Thoracic aorta (tissue), 2 donors: ENCODE measurements at regions not wholly inside any gene's neighbourhood (a gene's known extent, or its start where the extent isn't known, plus 50 kb on each side); places are given as distances from the start of the nearest gene placed in this dataset.

Experiments
- ATAC-seq: fragments of 150-250 bp; one replicate; pipeline ENCODE4 v1.8.0; 2017; ENCODE audit warnings: low read depth; ENCODE audit not compliant: insufficient number of reproducible peaks, low FRiP score
- DNase-seq: peaks from one replicate; pipeline ENCODE4 v3.0.0-alpha.2; 2020; ENCODE audit warnings: low spot score
- H3K27ac ChIP-seq, 2 donors: fragments of 200-600 bp; sonication (generic); 1 replicate in 1 of 2; 2 replicates in 1 of 2; pipeline ENCODE4 v1.5.1; 2016; ENCODE audit warnings: mild to moderate bottlenecking in 2 of 2, moderate library complexity in 2 of 2
- H3K27me3 ChIP-seq: fragments of 200-600 bp; sonication (generic); replicated peaks from 2 replicates; pipeline ENCODE4 v1.6.0; 2016; ENCODE audit warnings: mild to moderate bottlenecking; ENCODE audit not compliant: insufficient read depth
- H3K36me3 ChIP-seq: fragments of 200-600 bp; sonication (generic); one replicate; pipeline ENCODE4 v1.5.1; 2016
- H3K4me1 ChIP-seq, 2 donors: fragments of 200-600 bp; sonication (generic); 1 replicate in 1 of 2; 2 replicates in 1 of 2; pipeline versions ENCODE4 v1.5.1 to v1.6.0; 2016; ENCODE audit warnings: low read depth in 2 of 2, mild to moderate bottlenecking in 1 of 2; ENCODE audit not compliant: control insufficient read depth in 1 of 2
- H3K4me3 ChIP-seq: fragments of 200-600 bp; sonication (generic); 2 replicates; pipeline ENCODE4 v1.5.1; 2016; ENCODE audit warnings: mild to moderate bottlenecking
- H3K9me3 ChIP-seq: fragments of 200-600 bp; sonication (generic); 2 replicates; pipeline ENCODE4 v1.5.1; 2016
- CTCF ChIP-seq: fragments of 200-600 bp; sonication (generic); IDR thresholded peaks from one replicate; pipeline ENCODE4 v1.5.1; 2019; ENCODE audit warnings: antibody characterized with exemption

DNA sequence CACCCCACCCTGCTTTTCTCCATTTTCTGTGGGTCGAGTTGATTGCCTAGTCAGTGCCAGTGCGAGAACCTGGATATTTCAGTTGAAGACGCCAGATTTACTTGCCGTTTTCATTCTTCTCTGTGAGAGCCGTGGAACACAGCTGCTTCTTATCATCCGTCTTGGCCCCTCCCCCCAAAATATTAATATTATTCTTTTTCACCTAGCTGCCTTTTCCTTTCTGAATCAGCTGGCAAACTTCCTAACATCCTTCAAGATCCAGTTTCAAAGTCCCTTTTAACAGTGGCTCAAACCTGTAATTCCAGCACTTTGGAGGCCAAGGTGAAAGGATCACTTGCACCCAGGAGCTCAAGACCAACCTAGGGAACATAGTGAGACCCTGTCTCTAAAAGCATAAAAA, 117.1 kb upstream of the RASA1 start:
- Histone ChIP-seq H3K4me3 (no peak overlapping the region), H3K36me3 (no peaks in the 10 kb centered on the region), H3K27ac (no peak overlapping the region), H3K27me3 (no peaks in the 10 kb centered on the region), H3K9me3 (no peaks in the 10 kb centered on the region), H3K4me1 (no peaks in the 10 kb centered on the region)
- no peak for TF ChIP-seq CTCF
- ATAC-seq (no peak), DNase-seq (no peak)

GRCh38 chr5:87151547-87151946, 116.1 kb upstream of the RASA1 start:
- Histone ChIP-seq H3K9me3 (no peaks in the 10 kb centered on the region), H3K36me3 (no peaks in the 10 kb centered on the region), H3K27ac (no peak overlapping the region), H3K4me1 (no peaks in the 10 kb centered on the region), H3K4me3 (no peak overlapping the region), H3K27me3 (no peaks in the 10 kb centered on the region)
- no peak for TF ChIP-seq CTCF
- ATAC-seq = no peak
- no peak for DNase-seq

- no peak for DNase-seq
- TF ChIP-seq CTCF = no peak
- no peaks in the 10 kb centered on the region for H3K4me1 ChIP-seq
- no peak overlapping the region for H3K4me3 ChIP-seq
- H3K9me3 ChIP-seq = no peaks in the 10 kb centered on the region
- no peaks in the 10 kb centered on the region for H3K36me3 ChIP-seq
- H3K27ac ChIP-seq = no peak overlapping the region
- no peak for ATAC-seq
- no peaks in the 10 kb centered on the region for H3K27me3 ChIP-seq
Measured at GRCh38 chr5:87152886-87153285, 114.8 kb upstream of the RASA1 start.

- H3K4me3 ChIP-seq = no peak overlapping the region
- TF ChIP-seq CTCF = no peak
- no peak for ATAC-seq
- no peaks in the 10 kb centered on the region for H3K36me3 ChIP-seq
- DNase-seq = no peak
- H3K27me3 ChIP-seq = no peaks in the 10 kb centered on the region
- no peak overlapping the region for H3K27ac ChIP-seq
- no peaks in the 10 kb centered on the region for H3K9me3 ChIP-seq
- H3K4me1 ChIP-seq = no peaks in the 10 kb centered on the region
Measured at GRCh38 chr5:87154191-87154590, 113.5 kb upstream of the RASA1 start.

GRCh38 chr5:87155106-87155505, 112.6 kb upstream of the RASA1 start:
- H3K36me3 ChIP-seq = no peaks in the 10 kb centered on the region
- no peak overlapping the region for H3K4me3 ChIP-seq
- no peaks in the 10 kb centered on the region for H3K9me3 ChIP-seq
- DNase-seq = no peak
- no peak for ATAC-seq
- H3K27me3 ChIP-seq = no peaks in the 10 kb centered on the region
- TF ChIP-seq CTCF = no peak
- no peak overlapping the region for H3K27ac ChIP-seq
- no peaks in the 10 kb centered on the region for H3K4me1 ChIP-seq
